Neuronal stem cell (in vitro differentiated cells): ENCODE measurements at regions not wholly inside any gene's neighbourhood (a gene's known extent, or its start where the extent isn't known, plus 50 kb on each side); places are given as distances from the start of the nearest gene placed in this dataset.

Experiments
- DNase-seq: peaks from one replicate; pipeline ENCODE4 v3.0.0-alpha.2; 2013; ENCODE audit warnings: low spot score
- H2AFZ ChIP-seq: one replicate; pipeline ENCODE4 v1.6.1; 2013; ENCODE audit warnings: mild to moderate bottlenecking, low read length, inconsistent platforms
- H2AK5ac ChIP-seq: 2 replicates; pipeline ENCODE4 v1.6.1; 2013; ENCODE audit warnings: low read depth, mild to moderate bottlenecking, inconsistent platforms, low read length, moderate library complexity, mixed read lengths
- H2BK120ac ChIP-seq: 2 replicates; pipeline ENCODE4 v1.6.1; 2013; ENCODE audit warnings: low read depth, mild to moderate bottlenecking, inconsistent platforms, low read length, moderate library complexity, mixed read lengths
- H2BK12ac ChIP-seq: one replicate; pipeline ENCODE4 v1.6.1; 2013; ENCODE audit warnings: low read length, inconsistent platforms
- H2BK15ac ChIP-seq: 2 replicates; pipeline ENCODE4 v1.6.1; 2013; ENCODE audit warnings: mild to moderate bottlenecking, low read length, inconsistent platforms, mixed read lengths
- H2BK5ac ChIP-seq: one replicate; pipeline ENCODE4 v1.6.1; 2013; ENCODE audit warnings: inconsistent platforms, mild to moderate bottlenecking, low read length, moderate library complexity
- H3K14ac ChIP-seq: one replicate; pipeline ENCODE4 v1.6.1; 2013; ENCODE audit warnings: low read length, inconsistent platforms
- H3K18ac ChIP-seq: 2 replicates; pipeline ENCODE4 v1.6.1; 2013; ENCODE audit warnings: low read length, inconsistent platforms
- H3K23ac ChIP-seq: 2 replicates; pipeline ENCODE4 v1.6.1; 2013; ENCODE audit warnings: low read depth, mild to moderate bottlenecking, mixed read lengths, low read length, inconsistent platforms; ENCODE audit not compliant: poor library complexity
- H3K27ac ChIP-seq: replicated peaks from 3 replicates; pipeline ENCODE4 v1.5.1; 2013; ENCODE audit warnings: low read length, inconsistent platforms
- H3K27me3 ChIP-seq, 3 experiments: 2 replicates each; pipeline ENCODE4 v1.6.1; 2013; ENCODE audit warnings: low read length in 3 of 3, mild to moderate bottlenecking in 2 of 3, inconsistent platforms in 1 of 3, low read depth in 1 of 3, mixed read lengths in 1 of 3, moderate library complexity in 1 of 3; ENCODE audit not compliant: control insufficient read depth in 3 of 3, insufficient read depth in 3 of 3
- H3K36me3 ChIP-seq, 2 donors: replicated peaks in 1 of 2; 2 replicates each; pipeline ENCODE4 v1.6.1; 2013; ENCODE audit warnings: low read length in 2 of 2; ENCODE audit not compliant: control insufficient read depth in 2 of 2, insufficient read depth in 2 of 2
- H3K4ac ChIP-seq: 2 replicates; pipeline ENCODE4 v1.6.1; 2013; ENCODE audit warnings: inconsistent platforms, mild to moderate bottlenecking, low read length, moderate library complexity
- H3K4me1 ChIP-seq, 2 donors: 1 replicate in 1 of 2; 2 replicates in 1 of 2; pipeline ENCODE4 v1.6.1; 2013; ENCODE audit warnings: low read length in 2 of 2, low read depth in 1 of 2; ENCODE audit not compliant: control insufficient read depth in 2 of 2, insufficient read depth in 1 of 2
- H3K4me2 ChIP-seq: one replicate; pipeline ENCODE4 v1.6.1; 2013; ENCODE audit warnings: mild to moderate bottlenecking, low read length, inconsistent platforms; ENCODE audit not compliant: insufficient read depth, poor library complexity, severe bottlenecking
- H3K4me3 ChIP-seq, 2 donors: 2 replicates each; pipeline ENCODE4 v1.5.1; 2013; ENCODE audit warnings: low read length in 2 of 2, mild to moderate bottlenecking in 2 of 2, inconsistent platforms in 1 of 2, moderate library complexity in 1 of 2
- H3K79me1 ChIP-seq: one replicate; pipeline ENCODE4 v1.6.1; 2013; ENCODE audit warnings: low read depth, mild to moderate bottlenecking, inconsistent platforms, low read length, moderate library complexity
- H3K9ac ChIP-seq: one replicate; pipeline ENCODE4 v1.6.1; 2013; ENCODE audit warnings: mild to moderate bottlenecking, low read depth, low read length, inconsistent platforms; ENCODE audit not compliant: poor library complexity
- H3K9me3 ChIP-seq, 2 donors: replicated peaks in 1 of 2; 2 replicates each; pipeline versions ENCODE3 to v1.6.1; 2013; ENCODE audit warnings: low read length in 2 of 2, mild to moderate bottlenecking in 2 of 2, inconsistent platforms in 1 of 2, low read depth in 1 of 2, mixed read lengths in 1 of 2, moderate library complexity in 1 of 2; ENCODE audit not compliant: control insufficient read depth in 2 of 2, insufficient read depth in 1 of 2
- H4K8ac ChIP-seq: one replicate; pipeline ENCODE4 v1.6.1; 2013; ENCODE audit warnings: low read depth, mild to moderate bottlenecking, inconsistent platforms, low read length, moderate library complexity
- H4K91ac ChIP-seq: one replicate; pipeline ENCODE4 v1.6.1; 2013; ENCODE audit warnings: low read length, low read depth, mild to moderate bottlenecking, inconsistent platforms; ENCODE audit not compliant: poor library complexity
- WGBS, 2 donors: extraction: QIAGEN DNeasy Blood & Tissue Kit; methylation state at CpG; one replicate each; pipeline ENCODE4 v1.1.7; 2013; ENCODE audit warnings: missing lambda C conversion rate in 2 of 2, mixed read lengths in 1 of 2; ENCODE audit not compliant: insufficient read length in 2 of 2, insufficient replicate concordance in 1 of 2; ENCODE audit errors: extremely low coverage in 2 of 2; 5-methylcytosine and 5-hydroxymethylcytosine counted together

DNA sequence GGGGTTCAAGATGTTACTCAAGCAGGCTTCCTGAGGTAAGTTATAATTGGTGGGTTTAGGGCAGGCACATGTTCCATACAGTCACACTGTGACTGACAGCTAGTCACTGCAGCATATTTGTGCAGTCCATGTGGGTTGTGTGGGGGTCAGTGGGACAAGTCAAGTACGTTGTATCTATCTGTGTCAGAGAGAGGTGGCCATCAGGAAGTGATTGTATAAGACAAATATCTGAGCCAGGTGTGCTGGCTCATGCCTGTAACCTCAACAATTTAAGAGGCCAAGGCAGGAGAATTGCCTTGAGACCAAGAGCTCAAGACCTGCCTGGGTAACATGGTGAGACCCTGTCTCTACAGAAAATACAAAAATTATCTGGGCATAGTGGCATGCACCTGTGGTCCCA lies 509.3 kb downstream of the CENPC start:
- Histone ChIP-seq H4K91ac (no peak overlapping the region), H3K18ac (no peak overlapping the region), H4K8ac (no peak overlapping the region), H3K4me2 (no peak overlapping the region), H2AFZ (no peak overlapping the region), H3K27ac (no peak overlapping the region), H2BK12ac (no peak overlapping the region), H3K4me3 (no peak overlapping the region), H2AK5ac (no peak overlapping the region), H3K27me3 (no peaks in the 10 kb centered on the region), H3K36me3 (no peaks in the 10 kb centered on the region), H2BK120ac (no peak overlapping the region), H3K79me1 (no peaks in the 10 kb centered on the region), H3K4me1 (no peaks in the 10 kb centered on the region), H3K9me3 (no peaks in the 10 kb centered on the region), H3K23ac (no peak overlapping the region), H3K9ac (no peak overlapping the region), H3K4ac (no peak overlapping the region), H3K14ac (no peak overlapping the region), H2BK5ac (no peak overlapping the region), H2BK15ac (no peak overlapping the region)
- DNase-seq: no peak
- no CpG with 5 or more reads among the region's 1 CpG for WGBS, 2 donors

GRCh38 chr4:67035501-67035900 lies 509.8 kb downstream of the CENPC start:
- Histone ChIP-seq H2BK120ac (no peak overlapping the region), H2AK5ac (no peak overlapping the region), H2BK15ac (no peak overlapping the region), H3K9me3 (no peaks in the 10 kb centered on the region), H3K4ac (no peak overlapping the region), H3K36me3 (no peaks in the 10 kb centered on the region), H3K4me2 (no peak overlapping the region), H3K18ac (no peak overlapping the region), H3K4me1 (no peaks in the 10 kb centered on the region), H4K91ac (no peak overlapping the region), H3K4me3 (no peak overlapping the region), H3K79me1 (no peaks in the 10 kb centered on the region), H3K14ac (no peak overlapping the region), H2AFZ (no peak overlapping the region), H3K9ac (no peak overlapping the region), H2BK5ac (no peak overlapping the region), H3K27me3 (no peaks in the 10 kb centered on the region), H3K27ac (no peak overlapping the region), H3K23ac (no peak overlapping the region), H2BK12ac (no peak overlapping the region), H4K8ac (no peak overlapping the region)
- WGBS, 2 donors: no CpG with 5 or more reads among the region's 2 CpGs
- no peak for DNase-seq

- Histone ChIP-seq H3K27me3 (no peaks in the 10 kb centered on the region), H3K18ac (no peak overlapping the region), H4K91ac (no peak overlapping the region), H3K36me3 (no peaks in the 10 kb centered on the region), H3K4ac (no peak overlapping the region), H3K9me3 (no peaks in the 10 kb centered on the region), H3K23ac (no peak overlapping the region), H3K27ac (no peak overlapping the region), H2AK5ac (no peak overlapping the region), H2BK5ac (no peak overlapping the region), H2BK15ac (no peak overlapping the region), H3K4me1 (no peaks in the 10 kb centered on the region), H3K4me2 (no peak overlapping the region), H2BK12ac (no peak overlapping the region), H3K9ac (no peak overlapping the region), H3K79me1 (no peaks in the 10 kb centered on the region), H2AFZ (no peak overlapping the region), H2BK120ac (no peak overlapping the region), H4K8ac (no peak overlapping the region), H3K14ac (no peak overlapping the region), H3K4me3 (no peak overlapping the region)
- no peak for DNase-seq
Observed at GRCh38 chr4:67030636-67031035, 514.7 kb downstream of the CENPC start.

- H4K91ac ChIP-seq: no peak overlapping the region
- H3K23ac ChIP-seq: no peak overlapping the region
- no peaks in the 10 kb centered on the region for H3K9me3 ChIP-seq
- H2AK5ac ChIP-seq: no peak overlapping the region
- H2BK5ac ChIP-seq: no peak overlapping the region
- no peaks in the 10 kb centered on the region for H3K36me3 ChIP-seq
- no peak overlapping the region for H2BK120ac ChIP-seq
- no peak overlapping the region for H3K18ac ChIP-seq
- DNase-seq: no peak
- no peaks in the 10 kb centered on the region for H3K4me1 ChIP-seq
- no peak overlapping the region for H3K4me2 ChIP-seq
- H2BK15ac ChIP-seq: no peak overlapping the region
- no peak overlapping the region for H2BK12ac ChIP-seq
- no peak overlapping the region for H3K4me3 ChIP-seq
- no peak overlapping the region for H4K8ac ChIP-seq
- no peaks in the 10 kb centered on the region for H3K27me3 ChIP-seq
- H3K4ac ChIP-seq: no peak overlapping the region
- H3K9ac ChIP-seq: no peak overlapping the region
- H3K79me1 ChIP-seq: no peaks in the 10 kb centered on the region
- no peak overlapping the region for H3K27ac ChIP-seq
- no CpG with 5 or more reads among the region's 1 CpG for WGBS, 2 donors
- H3K14ac ChIP-seq: no peak overlapping the region
- H2AFZ ChIP-seq: no peak overlapping the region
Observed at GRCh38 chr4:67020438-67020797, 524.9 kb downstream of the CENPC start.
